Transverse colon (tissue), 4 donors: ENCODE measurements at regions not wholly inside any gene's neighbourhood (a gene's known extent, or its start where the extent isn't known, plus 50 kb on each side); places are given as distances from the start of the nearest gene placed in this dataset.

Experiments used
- DNase-seq: peaks from one replicate; pipeline ENCODE4 v3.0.0-alpha.2; 2019
- H3K27ac ChIP-seq, 4 donors: fragments of 200-600 bp; sonication (generic); 2 replicates each; pipeline ENCODE4 v1.5.1; 2016 to 2018; ENCODE audit warnings: inconsistent platforms in 4 of 4
- H3K27me3 ChIP-seq: fragments of 200-600 bp; sonication (generic); 2 replicates; pipeline ENCODE4 v1.5.1; 2017; ENCODE audit warnings: inconsistent platforms
- H3K36me3 ChIP-seq, 4 donors: fragments of 200-600 bp; sonication (generic); 2 replicates each; pipeline ENCODE4 v1.5.1; 2017 to 2019; ENCODE audit warnings: inconsistent platforms in 4 of 4
- H3K4me1 ChIP-seq, 4 donors: fragments of 200-600 bp; sonication (generic); 2 replicates each; pipeline ENCODE4 v1.5.1; 2017 to 2020; ENCODE audit warnings: inconsistent platforms in 4 of 4
- H3K4me3 ChIP-seq, 4 donors: fragments of 200-600 bp; sonication (generic); 1 replicate in 1 of 4; 2 replicates in 3 of 4; pipeline versions ENCODE4 v1.5.1 to v1.6.1; 2017 to 2019; ENCODE audit warnings: inconsistent platforms in 4 of 4
- H3K9me3 ChIP-seq, 2 donors: fragments of 200-600 bp; sonication (generic); 2 replicates each; pipeline ENCODE4 v1.5.1; 2017 to 2019; ENCODE audit warnings: inconsistent platforms in 2 of 2
- EP300 ChIP-seq: sonication (generic); formaldehyde crosslinking; IDR thresholded peaks from one replicate; pipeline ENCODE4 v1.6.1; 2017; ENCODE audit warnings: antibody characterized with exemption, low read depth
- POLR2A ChIP-seq: fragments of 450-650 bp; IDR thresholded peaks from one replicate; pipeline ENCODE4 v1.6.1; 2016; ENCODE audit warnings: antibody characterized with exemption, mild to moderate bottlenecking, moderate library complexity
- POLR2AphosphoS5 ChIP-seq, 3 donors: sonication (generic); formaldehyde crosslinking; IDR thresholded peaks; one replicate each; pipeline ENCODE4 v1.6.1; 2016; ENCODE audit warnings: antibody characterized with exemption in 3 of 3
- WGBS, 2 donors: methylation state at CpG; one replicate each; pipeline ENCODE4 v1.1.5; 2018; ENCODE audit warnings: low coverage in 1 of 2; 5-methylcytosine and 5-hydroxymethylcytosine counted together
- in situ Hi-C, 4 donors: fragments of 200-750 bp; cut with MboI; loops; one replicate each; pipeline versions ENCODE4 v1.15.0 to v1.15.1; 2017; ENCODE audit warnings: low sequenced_read_pairs in 3 of 4, low pct_ligation_motif_present in 1 of 4, low pct_unique_long_range_greater_than_20kb in 1 of 4
- intact Hi-C: fragments of 100-400 bp; cut with DNase I; formaldehyde crosslinking; loops from one replicate; pipeline ENCODE4 v1.15.1; 2023; ENCODE audit warnings: low total_unique reads
- TF ChIP-seq, protein P1 (sequence below), 5 experiments: fragments of 200-600 bp in 3 of 5; fragments of 450-650 bp in 2 of 5; sonication (generic) in 3 of 5; IDR thresholded peaks; 1 replicate in 2 of 5; 2 replicates in 3 of 5; pipeline ENCODE4 v1.5.1; 2016 to 2017; ENCODE audit warnings: antibody characterized with exemption in 5 of 5, inconsistent platforms in 3 of 5, mild to moderate bottlenecking in 2 of 5, moderate library complexity in 1 of 5

DNA sequence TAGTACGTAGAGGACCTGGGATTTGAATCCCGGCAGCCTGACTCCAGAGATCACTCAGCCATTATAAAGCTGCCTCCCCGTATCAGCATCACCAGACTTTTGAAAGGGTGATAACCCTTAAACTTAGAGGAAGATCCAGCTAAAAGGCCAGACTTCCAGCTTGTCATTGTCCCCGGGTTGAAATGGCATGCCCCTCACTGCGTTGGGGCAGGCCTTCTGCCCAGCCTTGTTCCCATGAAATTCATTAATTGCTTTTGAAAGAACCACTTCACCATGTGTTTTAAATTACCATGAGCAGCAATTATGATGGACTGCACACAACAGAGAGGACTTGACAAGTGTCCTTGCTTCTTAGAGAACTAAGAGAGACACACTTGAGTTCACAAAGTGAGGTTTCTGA, 269.6 kb upstream of the CRY1 start:
- Histone ChIP-seq H3K4me3 (no peak overlapping the region), H3K4me1 (no peaks in the 10 kb centered on the region), H3K36me3 (no peaks in the 10 kb centered on the region), H3K9me3 (no peaks in the 10 kb centered on the region), H3K27ac (no peak overlapping the region), H3K27me3 (no peaks in the 10 kb centered on the region)
- intact Hi-C loops: no loop called here
- DNase-seq: no peak
- WGBS, 2 donors: 88% methylated on average over 5 of the region's 5 CpGs; no CpG with 5 or more reads in 1 of the 2 donors
- in situ Hi-C loops: no loop called here
- TF ChIP-seq POLR2A (no peak), POLR2AphosphoS5 (IDR thresholded peaks at IDR 0.05) (no peak), EP300 (no peak)
- TF ChIP-seq, protein P1, sequence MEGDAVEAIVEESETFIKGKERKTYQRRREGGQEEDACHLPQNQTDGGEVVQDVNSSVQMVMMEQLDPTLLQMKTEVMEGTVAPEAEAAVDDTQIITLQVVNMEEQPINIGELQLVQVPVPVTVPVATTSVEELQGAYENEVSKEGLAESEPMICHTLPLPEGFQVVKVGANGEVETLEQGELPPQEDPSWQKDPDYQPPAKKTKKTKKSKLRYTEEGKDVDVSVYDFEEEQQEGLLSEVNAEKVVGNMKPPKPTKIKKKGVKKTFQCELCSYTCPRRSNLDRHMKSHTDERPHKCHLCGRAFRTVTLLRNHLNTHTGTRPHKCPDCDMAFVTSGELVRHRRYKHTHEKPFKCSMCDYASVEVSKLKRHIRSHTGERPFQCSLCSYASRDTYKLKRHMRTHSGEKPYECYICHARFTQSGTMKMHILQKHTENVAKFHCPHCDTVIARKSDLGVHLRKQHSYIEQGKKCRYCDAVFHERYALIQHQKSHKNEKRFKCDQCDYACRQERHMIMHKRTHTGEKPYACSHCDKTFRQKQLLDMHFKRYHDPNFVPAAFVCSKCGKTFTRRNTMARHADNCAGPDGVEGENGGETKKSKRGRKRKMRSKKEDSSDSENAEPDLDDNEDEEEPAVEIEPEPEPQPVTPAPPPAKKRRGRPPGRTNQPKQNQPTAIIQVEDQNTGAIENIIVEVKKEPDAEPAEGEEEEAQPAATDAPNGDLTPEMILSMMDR (IDR thresholded peaks at IDR 0.05): no peak

DNA sequence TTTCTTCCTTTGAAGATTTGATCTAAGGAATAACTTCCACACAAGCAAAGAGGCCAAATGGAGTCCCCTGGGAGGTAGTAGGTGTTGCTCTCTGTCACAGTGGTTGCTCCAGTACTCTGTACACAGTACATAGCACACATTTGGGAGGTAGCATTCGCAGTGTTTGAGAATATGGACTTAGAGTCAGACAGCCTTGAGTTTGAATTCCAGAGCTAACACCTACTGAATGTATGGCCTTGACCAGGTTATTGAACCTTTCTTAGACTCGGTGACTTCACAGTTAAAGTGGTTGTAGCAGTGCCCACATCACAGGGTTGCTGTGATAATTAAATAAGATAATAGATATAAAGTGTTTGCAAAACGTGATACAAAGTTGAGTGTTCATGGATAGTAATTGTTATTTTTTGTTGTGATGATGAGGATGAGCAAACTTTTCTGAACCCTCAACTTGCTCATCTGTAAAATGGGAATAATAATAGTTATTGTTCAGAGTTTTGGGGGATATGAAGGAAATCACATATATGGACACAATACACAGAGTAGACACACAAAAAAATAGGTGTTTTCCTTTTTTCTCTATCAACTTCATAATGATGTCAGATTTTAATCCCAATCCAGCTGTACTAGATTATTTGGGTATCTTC, 271.6 kb upstream of the CRY1 start:
- intact Hi-C loops: no loop called here
- Histone ChIP-seq H3K36me3 (no peaks in the 10 kb centered on the region), H3K27ac (no peak overlapping the region), H3K4me1 (no peaks in the 10 kb centered on the region), H3K27me3 (no peaks in the 10 kb centered on the region), H3K9me3 (no peaks in the 10 kb centered on the region), H3K4me3 (no peak overlapping the region)
- in situ Hi-C loops: no loop called here
- TF ChIP-seq, protein P1 (IDR thresholded peaks at IDR 0.05): no peak
- TF ChIP-seq POLR2AphosphoS5 (IDR thresholded peaks at IDR 0.05) (no peak), EP300 (no peak), POLR2A (no peak)
- WGBS, 2 donors: 56 to 80% methylated on average over 2 to 3 of the region's 3 CpGs
- no peak for DNase-seq

DNA sequence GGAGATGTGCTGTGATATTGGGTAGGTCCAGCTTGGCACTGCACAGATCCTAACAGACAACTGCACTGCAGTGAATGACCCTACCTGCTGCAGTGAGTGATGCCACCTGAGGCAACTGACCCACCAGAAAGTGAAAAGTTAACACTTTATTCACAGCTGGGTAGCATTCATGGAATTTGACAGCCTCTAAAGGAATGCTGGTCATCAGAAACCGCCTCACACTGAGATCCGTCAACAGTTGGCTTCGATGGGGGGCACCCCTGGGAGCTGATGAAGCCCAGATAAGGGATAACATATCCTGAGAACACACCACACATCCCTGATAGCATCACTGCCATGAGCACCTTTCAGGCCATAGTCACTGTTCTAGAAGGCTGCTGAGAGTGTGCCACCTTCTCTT, 272.4 kb upstream of the CRY1 start:
- no peak overlapping the region for H3K4me3 ChIP-seq
- no peak overlapping the region for H3K27ac ChIP-seq
- intact Hi-C loops (no loop called here), in situ Hi-C loops (no loop called here)
- H3K27me3 ChIP-seq: no peaks in the 10 kb centered on the region
- H3K9me3 ChIP-seq: no peaks in the 10 kb centered on the region
- H3K36me3 ChIP-seq: no peaks in the 10 kb centered on the region
- H3K4me1 ChIP-seq: no peaks in the 10 kb centered on the region
- no peak for DNase-seq
- TF ChIP-seq, protein P1 (IDR thresholded peaks at IDR 0.05): no peak
- no peak for TF ChIP-seq POLR2A
- TF ChIP-seq POLR2AphosphoS5 (IDR thresholded peaks at IDR 0.05): no peak
- no peak for TF ChIP-seq EP300
- 89% methylated on average over 3 of the region's 3 CpGs; no CpG with 5 or more reads in 1 of the 2 donors for WGBS, 2 donors

DNA sequence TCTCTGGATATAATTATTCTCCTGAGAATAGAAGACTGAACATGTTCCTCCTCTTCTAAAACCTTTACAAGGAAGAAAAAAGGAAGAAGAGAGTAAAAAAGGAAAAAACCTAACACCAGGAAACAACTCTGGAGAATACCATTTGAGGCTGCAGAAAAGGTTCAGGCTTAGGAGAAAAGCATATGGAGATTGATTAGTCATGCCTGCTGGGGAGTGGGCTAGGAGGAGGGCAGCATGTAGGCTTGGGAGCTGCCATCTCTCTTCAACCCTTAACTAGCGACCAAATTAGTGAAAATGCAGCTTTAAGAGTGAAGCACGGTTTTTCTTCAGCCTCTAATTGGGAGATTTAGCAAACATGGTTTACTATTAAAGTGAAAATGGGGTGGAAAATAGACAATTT, 273.0 kb upstream of the CRY1 start:
- no peaks in the 10 kb centered on the region for H3K36me3 ChIP-seq
- DNase-seq: no peak
- H3K9me3 ChIP-seq: no peaks in the 10 kb centered on the region
- H3K4me3 ChIP-seq: no peak overlapping the region
- TF ChIP-seq POLR2AphosphoS5 (IDR thresholded peaks at IDR 0.05) (no peak), EP300 (no peak), POLR2A (no peak)
- TF ChIP-seq, protein P1 (IDR thresholded peaks at IDR 0.05): no peak
- 82 to 85% methylated on average over 2 of the region's 2 CpGs for WGBS, 2 donors
- H3K27ac ChIP-seq: no peak overlapping the region
- in situ Hi-C loops (no loop called here), intact Hi-C loops (no loop called here)
- H3K27me3 ChIP-seq: no peaks in the 10 kb centered on the region
- H3K4me1 ChIP-seq: no peaks in the 10 kb centered on the region
